ENCODE measurements at regions not wholly inside any gene's neighbourhood (a gene's known extent, or its start where the extent isn't known, plus 50 kb on each side); places are given as distances from the start of the nearest gene placed in this dataset.

- Histone ChIP-seq H3K4me1 (ENCODE audit: control insufficient read depth, insufficient read depth, low read length) (peaks cover 5% of the 10 kb centered on the region), H3K27me3 (ENCODE audit: control insufficient read depth, insufficient read depth, low read length) (no peaks in the 10 kb centered on the region), H3K4me3 (ENCODE audit: low read length) (no peak overlapping the region), H3K9ac (ENCODE audit: low read length) (no peak overlapping the region), H3K36me3 (ENCODE audit: control insufficient read depth, insufficient read depth, low read length) (no peaks in the 10 kb centered on the region), H3K9me3 (ENCODE audit: control insufficient read depth, low read length) (no peaks in the 10 kb centered on the region)
These were observed 432.1 kb downstream of the LPIN1 start for GRCh38 chr2:12178289-12179080.

DNA sequence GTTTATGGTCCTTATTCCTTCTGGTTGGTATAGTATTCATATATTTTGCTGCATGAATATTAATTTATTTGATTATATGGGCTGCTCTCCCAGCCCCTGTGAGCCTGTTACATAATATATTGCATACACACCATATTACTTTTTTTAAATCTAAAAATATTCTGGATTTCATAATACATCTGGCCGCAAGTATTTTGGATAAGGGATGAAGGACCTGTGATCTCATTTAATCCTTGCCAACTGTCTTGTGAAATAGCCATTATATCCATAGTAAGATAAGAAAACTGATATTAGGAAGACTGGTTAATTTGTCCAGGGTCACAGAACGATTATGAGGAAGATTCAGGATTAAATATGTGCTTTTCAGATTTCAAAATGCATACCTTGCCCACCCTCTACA is 433.6 kb downstream of the LPIN1 start:
- H3K36me3 ChIP-seq (ENCODE audit: control insufficient read depth, insufficient read depth, low read length): no peaks in the 10 kb centered on the region
- no peaks in the 10 kb centered on the region for H3K27me3 ChIP-seq (ENCODE audit: control insufficient read depth, insufficient read depth, low read length)
- no peak overlapping the region for H3K4me3 ChIP-seq (ENCODE audit: low read length)
- no peaks in the 10 kb centered on the region for H3K9me3 ChIP-seq (ENCODE audit: control insufficient read depth, low read length)
- H3K4me1 ChIP-seq (ENCODE audit: control insufficient read depth, insufficient read depth, low read length): peaks cover 5% of the 10 kb centered on the region
- H3K9ac ChIP-seq (ENCODE audit: low read length): no peak overlapping the region

- H3K27me3 ChIP-seq (ENCODE audit: control insufficient read depth, insufficient read depth, low read length): no peaks in the 10 kb centered on the region
- no peaks in the 10 kb centered on the region for H3K36me3 ChIP-seq (ENCODE audit: control insufficient read depth, insufficient read depth, low read length)
- no peaks in the 10 kb centered on the region for H3K9me3 ChIP-seq (ENCODE audit: control insufficient read depth, low read length)
- H3K9ac ChIP-seq (ENCODE audit: low read length): no peak overlapping the region
- H3K4me1 ChIP-seq (ENCODE audit: control insufficient read depth, insufficient read depth, low read length): no peaks in the 10 kb centered on the region
- no peak overlapping the region for H3K4me3 ChIP-seq (ENCODE audit: low read length)
These were observed 436.7 kb downstream of the LPIN1 start for GRCh38 chr2:12183032-12183645.

GRCh38 chr2:12192762-12193161 is 446.3 kb downstream of the LPIN1 start:
- Histone ChIP-seq H3K36me3 (ENCODE audit: control insufficient read depth, insufficient read depth, low read length) (no peaks in the 10 kb centered on the region), H3K9me3 (ENCODE audit: control insufficient read depth, low read length) (no peaks in the 10 kb centered on the region), H3K4me1 (ENCODE audit: control insufficient read depth, insufficient read depth, low read length) (no peaks in the 10 kb centered on the region), H3K9ac (ENCODE audit: low read length) (no peak overlapping the region), H3K4me3 (ENCODE audit: low read length) (no peak overlapping the region), H3K27me3 (ENCODE audit: control insufficient read depth, insufficient read depth, low read length) (no peaks in the 10 kb centered on the region)

DNA sequence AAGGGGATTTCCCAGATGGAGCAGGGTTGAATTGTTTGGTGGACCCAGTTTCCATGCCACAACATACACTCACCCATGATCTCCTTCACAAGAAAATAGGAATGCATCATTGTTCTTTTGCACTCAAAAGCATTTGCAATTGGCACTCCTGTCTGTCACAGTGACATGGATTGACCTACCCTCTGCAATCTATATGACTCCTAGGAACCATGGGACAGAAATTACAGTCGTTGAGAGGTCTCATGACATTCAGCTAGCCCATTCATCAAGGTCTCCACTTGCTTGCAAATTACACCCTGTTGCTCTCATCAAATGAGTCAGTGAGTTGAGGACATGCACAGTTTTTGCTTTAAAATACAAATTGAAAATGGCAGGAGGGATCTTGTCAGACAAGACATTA is 448.5 kb downstream of the LPIN1 start:
- Histone ChIP-seq H3K27me3 (ENCODE audit: control insufficient read depth, insufficient read depth, low read length) (no peaks in the 10 kb centered on the region), H3K4me1 (ENCODE audit: control insufficient read depth, insufficient read depth, low read length) (no peaks in the 10 kb centered on the region), H3K9ac (ENCODE audit: low read length) (no peak overlapping the region), H3K36me3 (ENCODE audit: control insufficient read depth, insufficient read depth, low read length) (no peaks in the 10 kb centered on the region), H3K9me3 (ENCODE audit: control insufficient read depth, low read length) (no peaks in the 10 kb centered on the region), H3K4me3 (ENCODE audit: low read length) (no peak overlapping the region)

DNA sequence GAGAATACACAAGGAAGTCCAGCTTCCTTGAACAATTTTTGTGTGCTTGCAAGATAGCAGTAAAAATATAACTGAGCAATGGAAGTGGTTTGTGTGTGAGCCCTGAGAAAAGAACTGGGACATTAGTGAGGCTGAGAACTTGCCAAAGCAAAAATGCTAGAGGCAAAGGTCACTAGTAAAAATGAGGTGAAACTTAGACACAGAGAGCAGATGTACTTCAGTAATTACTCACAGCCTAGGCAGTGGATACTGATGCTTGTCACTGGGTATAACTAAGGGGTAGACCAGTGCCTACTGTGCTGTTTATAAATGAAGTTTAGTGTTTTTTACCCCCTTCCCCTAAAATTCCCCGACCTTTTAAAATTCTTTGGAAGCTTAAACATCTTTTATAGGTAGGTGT is 450.1 kb downstream of the LPIN1 start:
- H3K4me1 ChIP-seq (ENCODE audit: control insufficient read depth, insufficient read depth, low read length): no peaks in the 10 kb centered on the region
- no peak overlapping the region for H3K9ac ChIP-seq (ENCODE audit: low read length)
- no peaks in the 10 kb centered on the region for H3K9me3 ChIP-seq (ENCODE audit: control insufficient read depth, low read length)
- no peak overlapping the region for H3K4me3 ChIP-seq (ENCODE audit: low read length)
- H3K36me3 ChIP-seq (ENCODE audit: control insufficient read depth, insufficient read depth, low read length): no peaks in the 10 kb centered on the region
- H3K27me3 ChIP-seq (ENCODE audit: control insufficient read depth, insufficient read depth, low read length): no peaks in the 10 kb centered on the region

GRCh38 chr2:12197133-12197532 is 450.7 kb downstream of the LPIN1 start:
- Histone ChIP-seq H3K9ac (ENCODE audit: low read length) (no peak overlapping the region), H3K36me3 (ENCODE audit: control insufficient read depth, insufficient read depth, low read length) (no peaks in the 10 kb centered on the region), H3K27me3 (ENCODE audit: control insufficient read depth, insufficient read depth, low read length) (no peaks in the 10 kb centered on the region), H3K4me3 (ENCODE audit: low read length) (no peak overlapping the region), H3K9me3 (ENCODE audit: control insufficient read depth, low read length) (no peaks in the 10 kb centered on the region), H3K4me1 (ENCODE audit: control insufficient read depth, insufficient read depth, low read length) (no peaks in the 10 kb centered on the region)

DNA sequence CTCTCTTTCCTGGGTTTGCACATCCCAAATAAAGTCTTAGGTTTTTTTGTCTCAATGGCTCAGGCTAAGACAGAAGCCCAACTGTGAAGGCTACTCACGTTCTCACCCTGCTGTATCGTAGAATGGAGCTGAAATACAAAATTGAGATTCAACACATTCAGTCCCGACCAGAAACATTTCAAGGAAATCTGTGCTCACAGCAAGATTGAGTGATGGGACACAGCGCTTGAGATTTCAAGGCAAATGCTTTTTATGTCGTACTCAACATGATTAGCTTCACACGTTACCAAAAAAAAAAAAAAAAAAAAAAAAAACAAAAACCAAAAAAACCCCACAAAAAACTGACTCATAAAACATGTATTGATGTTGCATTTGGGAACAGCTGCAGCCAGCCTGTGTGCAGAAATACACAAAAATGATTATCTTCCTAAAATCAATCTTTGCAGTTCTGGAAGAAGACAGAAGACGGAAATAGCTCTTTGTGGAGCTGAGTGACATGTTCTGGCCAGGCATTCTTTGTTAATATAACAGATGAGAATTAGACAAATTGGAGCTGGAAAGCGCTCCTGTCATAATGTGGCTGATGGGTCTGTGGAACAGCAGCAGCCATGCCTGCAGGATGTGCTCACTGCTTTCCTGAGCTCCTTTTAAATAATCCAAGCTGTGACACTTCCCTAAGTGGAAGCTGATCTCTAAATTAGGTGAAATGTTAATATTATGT is 453.2 kb downstream of the LPIN1 start:
- Histone ChIP-seq H3K36me3 (ENCODE audit: control insufficient read depth, insufficient read depth, low read length) (no peaks in the 10 kb centered on the region), H3K4me3 (ENCODE audit: low read length) (no peak overlapping the region), H3K4me1 (ENCODE audit: control insufficient read depth, insufficient read depth, low read length) (no peaks in the 10 kb centered on the region), H3K9ac (ENCODE audit: low read length) (no peak overlapping the region), H3K9me3 (ENCODE audit: control insufficient read depth, low read length) (no peaks in the 10 kb centered on the region), H3K27me3 (ENCODE audit: control insufficient read depth, insufficient read depth, low read length) (no peaks in the 10 kb centered on the region)

DNA sequence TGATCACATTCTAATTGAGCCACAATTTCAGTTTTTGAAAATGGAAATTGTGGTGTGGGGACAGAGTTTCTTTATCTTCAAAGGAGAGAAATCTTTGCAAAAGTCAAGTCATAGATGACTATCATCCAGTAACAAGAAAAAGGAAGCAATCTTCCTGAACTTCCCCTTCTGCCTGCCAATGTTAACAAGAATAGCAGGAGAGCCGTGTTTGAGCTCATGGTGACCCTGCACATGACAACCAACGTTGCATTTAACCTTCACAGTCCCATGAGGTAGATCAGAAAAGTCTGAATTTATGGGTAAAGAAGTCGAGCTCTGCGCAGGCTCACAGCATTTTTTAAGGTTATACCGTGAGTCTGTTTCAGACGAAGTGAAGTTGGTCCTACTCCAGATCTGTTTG is 454.9 kb downstream of the LPIN1 start:
- H3K27me3 ChIP-seq (ENCODE audit: control insufficient read depth, insufficient read depth, low read length): no peaks in the 10 kb centered on the region
- no peaks in the 10 kb centered on the region for H3K36me3 ChIP-seq (ENCODE audit: control insufficient read depth, insufficient read depth, low read length)
- no peaks in the 10 kb centered on the region for H3K9me3 ChIP-seq (ENCODE audit: control insufficient read depth, low read length)
- no peak overlapping the region for H3K4me3 ChIP-seq (ENCODE audit: low read length)
- H3K4me1 ChIP-seq (ENCODE audit: control insufficient read depth, insufficient read depth, low read length): no peaks in the 10 kb centered on the region
- H3K9ac ChIP-seq (ENCODE audit: low read length): no peak overlapping the region

- Histone ChIP-seq H3K27me3 (ENCODE audit: control insufficient read depth, insufficient read depth, low read length) (no peaks in the 10 kb centered on the region), H3K9me3 (ENCODE audit: control insufficient read depth, low read length) (no peaks in the 10 kb centered on the region), H3K9ac (ENCODE audit: low read length) (no peak overlapping the region), H3K4me3 (ENCODE audit: low read length) (no peak overlapping the region), H3K4me1 (ENCODE audit: control insufficient read depth, insufficient read depth, low read length) (no peaks in the 10 kb centered on the region), H3K36me3 (ENCODE audit: control insufficient read depth, insufficient read depth, low read length) (no peaks in the 10 kb centered on the region)
These were observed 456.1 kb downstream of the LPIN1 start for GRCh38 chr2:12202313-12203075.

GRCh38 chr2:12203528-12203927 is 457.1 kb downstream of the LPIN1 start:
- Histone ChIP-seq H3K36me3 (ENCODE audit: control insufficient read depth, insufficient read depth, low read length) (no peaks in the 10 kb centered on the region), H3K4me1 (ENCODE audit: control insufficient read depth, insufficient read depth, low read length) (no peaks in the 10 kb centered on the region), H3K4me3 (ENCODE audit: low read length) (no peak overlapping the region), H3K9ac (ENCODE audit: low read length) (no peak overlapping the region), H3K9me3 (ENCODE audit: control insufficient read depth, low read length) (no peaks in the 10 kb centered on the region), H3K27me3 (ENCODE audit: control insufficient read depth, insufficient read depth, low read length) (no peaks in the 10 kb centered on the region)

GRCh38 chr2:12205086-12205485 is 458.7 kb downstream of the LPIN1 start:
- Histone ChIP-seq H3K4me3 (ENCODE audit: low read length) (no peak overlapping the region), H3K9ac (ENCODE audit: low read length) (no peak overlapping the region), H3K27me3 (ENCODE audit: control insufficient read depth, insufficient read depth, low read length) (no peaks in the 10 kb centered on the region), H3K4me1 (ENCODE audit: control insufficient read depth, insufficient read depth, low read length) (no peaks in the 10 kb centered on the region), H3K9me3 (ENCODE audit: control insufficient read depth, low read length) (no peaks in the 10 kb centered on the region), H3K36me3 (ENCODE audit: control insufficient read depth, insufficient read depth, low read length) (no peaks in the 10 kb centered on the region)

Data from mucosa of stomach (tissue), 1 donor.